GM12872 (cell line): ENCODE measurements at regions not wholly inside any gene's neighbourhood (a gene's known extent, or its start where the extent isn't known, plus 50 kb on each side); places are given as distances from the start of the nearest gene placed in this dataset.

Experiments used
- CTCF ChIP-seq: IDR thresholded peaks from 3 replicates; pipeline ENCODE4 v1.5.1; 2011; ENCODE audit warnings: low read depth, mild to moderate bottlenecking, low read length, moderate library complexity; ENCODE audit not compliant: insufficient read depth

DNA sequence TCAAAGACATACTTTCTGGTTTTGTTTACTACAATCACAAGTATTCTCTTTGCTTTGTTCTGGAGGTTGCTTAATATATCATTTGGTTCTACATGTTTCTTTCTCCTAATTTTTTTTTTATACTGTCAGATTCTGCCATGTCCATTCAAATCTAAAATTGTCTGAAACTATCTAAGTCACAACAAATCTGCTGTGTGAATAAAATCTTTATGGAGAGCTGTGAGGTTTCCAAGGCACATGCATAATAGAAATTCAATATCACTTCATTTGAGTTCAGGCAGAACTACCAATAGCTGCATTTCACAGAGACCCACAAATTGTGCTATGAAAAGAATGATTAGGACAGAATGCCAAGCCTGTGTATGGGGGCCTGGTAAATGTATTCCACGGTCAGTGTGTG is 346.9 kb upstream of the ARRDC3 start:
- no peak for TF ChIP-seq CTCF

GRCh38 chr5:91727463-91727862 is 344.3 kb upstream of the ARRDC3 start:
- TF ChIP-seq CTCF, result no peak

GRCh38 chr5:91722736-91723467 is 339.8 kb upstream of the ARRDC3 start:
- TF ChIP-seq CTCF, result no peak

DNA sequence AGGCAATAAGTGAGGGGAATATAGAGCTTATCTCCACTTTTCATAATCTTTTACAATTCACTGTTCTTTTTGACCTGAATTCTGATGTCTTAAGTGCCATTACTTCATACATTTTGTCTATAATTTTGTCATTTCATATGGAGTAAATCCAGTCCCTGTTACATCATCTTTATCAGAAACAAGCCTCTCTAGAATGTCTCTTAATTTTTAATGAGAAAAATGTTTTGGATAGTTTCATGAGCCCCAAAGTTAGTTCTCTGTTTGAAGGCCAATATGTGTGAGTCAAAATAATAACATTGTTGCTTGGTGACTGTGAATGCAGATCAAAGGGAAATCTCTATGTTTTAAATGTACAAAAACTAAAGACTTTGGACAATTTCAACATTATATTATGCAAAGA is 329.6 kb upstream of the ARRDC3 start:
- TF ChIP-seq CTCF, result no peak

DNA sequence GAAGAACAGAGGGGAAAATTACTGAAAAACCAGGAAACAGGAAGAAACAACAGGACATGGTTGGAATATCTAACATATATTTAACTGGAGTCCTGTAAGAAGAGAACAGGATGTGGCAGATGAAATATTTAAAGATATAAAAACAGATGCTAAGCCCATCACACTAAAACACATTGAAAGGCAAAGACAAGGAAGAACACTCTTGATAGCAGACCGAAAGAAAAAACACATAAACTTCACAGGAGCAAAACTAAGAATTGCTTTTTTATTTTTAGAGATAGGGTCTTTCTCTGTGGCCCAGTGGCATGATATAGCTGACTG is 324.4 kb upstream of the ARRDC3 start:
- no peak for TF ChIP-seq CTCF

DNA sequence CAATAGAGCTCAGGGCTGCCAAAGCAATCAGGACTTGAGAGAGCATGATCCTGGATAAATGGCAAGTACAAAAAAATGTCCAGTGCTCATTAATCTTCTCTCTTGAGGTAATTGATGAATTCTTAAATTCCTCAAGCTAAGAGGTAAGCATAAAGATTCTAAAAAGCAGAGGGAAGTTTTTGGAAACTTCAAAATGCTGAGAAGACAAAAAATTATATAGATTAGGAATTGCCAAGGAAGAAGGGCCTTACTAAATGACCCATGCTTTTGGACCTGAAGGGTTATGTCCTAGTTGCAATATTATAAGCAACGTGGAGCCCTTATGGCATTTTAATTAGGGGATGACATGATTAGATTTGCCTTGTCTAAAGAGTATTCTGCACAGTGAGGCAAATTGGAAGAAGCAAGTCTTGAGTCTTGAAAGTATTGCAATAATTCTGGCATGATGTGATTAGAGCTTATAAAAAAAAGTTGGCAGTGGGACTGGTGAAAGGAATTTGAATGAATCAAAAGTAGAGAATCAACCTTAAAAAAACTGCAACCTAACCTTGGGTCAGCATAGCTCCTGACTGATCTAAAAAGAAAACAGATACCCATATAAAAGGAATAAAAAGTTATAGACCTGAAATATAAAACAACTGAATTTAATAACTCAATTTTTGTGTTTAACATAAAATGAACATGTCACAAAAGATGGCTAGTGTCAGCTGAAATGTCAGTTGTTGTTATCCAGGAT is 323.8 kb upstream of the ARRDC3 start:
- no peak for TF ChIP-seq CTCF

- no peak for TF ChIP-seq CTCF
Observed at GRCh38 chr5:91703128-91703527, 320.0 kb upstream of the ARRDC3 start.
